M059J (cell line): ENCODE measurements at regions not wholly inside any gene's neighbourhood (a gene's known extent, or its start where the extent isn't known, plus 50 kb on each side); places are given as distances from the start of the nearest gene placed in this dataset.
"Not testable (repeated sequence)": the region's sequence is repeated elsewhere in the genome, so short reads cannot be mapped to it uniquely, and the experiment has no call there.

Experiments
- DNase-seq: peaks from one replicate; pipeline ENCODE4 v3.0.0-alpha.2; 2012; ENCODE audit warnings: low read depth

GRCh38 chr9:11506980-11507379 is 894.2 kb upstream of the PTPRD start:
- DNase-seq, result no peak

- no peak for DNase-seq
Observed at GRCh38 chr9:11537566-11537965, 924.8 kb upstream of the PTPRD start.

- DNase-seq, result no peak
Observed at GRCh38 chr9:11542781-11543180, 930.0 kb upstream of the PTPRD start.

- no peak for DNase-seq
Observed at GRCh38 chr9:11546231-11546630, 933.4 kb upstream of the PTPRD start.

- DNase-seq, result no peak
Observed at GRCh38 chr9:11549311-11549794, 936.6 kb upstream of the PTPRD start.

GRCh38 chr9:11551106-11551505 is 938.3 kb upstream of the PTPRD start:
- no peak for DNase-seq

GRCh38 chr9:11558043-11558442 is 945.2 kb upstream of the PTPRD start:
- no peak for DNase-seq

GRCh38 chr9:11559001-11559776 is 946.4 kb upstream of the PTPRD start:
- no peak for DNase-seq

- no peak for DNase-seq
Observed at GRCh38 chr9:11577522-11577921, 964.7 kb upstream of the PTPRD start.

GRCh38 chr9:11595756-11596155 is 983.0 kb upstream of the PTPRD start:
- DNase-seq, result no peak

- DNase-seq, result no peak
Observed at GRCh38 chr9:11618241-11618805, 1005.5 kb upstream of the PTPRD start.

GRCh38 chr9:11632691-11633090 is 1019.9 kb upstream of the PTPRD start:
- no peak for DNase-seq

- DNase-seq, result no peak
Observed at GRCh38 chr9:11646831-11647230, 1034.0 kb upstream of the PTPRD start.

- DNase-seq, result no peak
Observed at GRCh38 chr9:11653867-11654266, 1039.3 kb upstream of the TYRP1 start.

GRCh38 chr9:11663913-11664312 is 1029.3 kb upstream of the TYRP1 start:
- no peak for DNase-seq

- no peak for DNase-seq
Observed at GRCh38 chr9:11676821-11677220, 1016.4 kb upstream of the TYRP1 start.

GRCh38 chr9:11686733-11687132 is 1006.5 kb upstream of the TYRP1 start:
- no peak for DNase-seq

- no peak for DNase-seq
Observed at GRCh38 chr9:11697126-11697525, 996.1 kb upstream of the TYRP1 start.

GRCh38 chr9:11701706-11702105 is 991.5 kb upstream of the TYRP1 start:
- DNase-seq, result no peak

- DNase-seq, result no peak
Observed at GRCh38 chr9:11702548-11702947, 990.6 kb upstream of the TYRP1 start.

- not testable (repeated sequence) for DNase-seq
Observed at GRCh38 chr9:11704198-11704597, 989.0 kb upstream of the TYRP1 start.

GRCh38 chr9:11708899-11709298 is 984.3 kb upstream of the TYRP1 start:
- no peak for DNase-seq

- DNase-seq, result no peak
Observed at GRCh38 chr9:11709567-11709966, 983.6 kb upstream of the TYRP1 start.

- DNase-seq, result no peak
Observed at GRCh38 chr9:11713077-11713476, 980.1 kb upstream of the TYRP1 start.
